K562 (cell line): ENCODE measurements at regions not wholly inside any gene's neighbourhood (a gene's known extent, or its start where the extent isn't known, plus 50 kb on each side); places are given as distances from the start of the nearest gene placed in this dataset.

Experiments used
- ATAC-seq: fragments of 200-7000 bp; cut with Tn5 transposase; 3 replicates; pipeline ENCODE4 v1.9.1; 2020; ENCODE audit warnings: moderate library complexity
- BruUV-seq: library from RNA; stranded (reverse); fragments of 400-500 nt; replicated peaks from 2 replicates; lab custom pipeline; 2021; lab: Mats Ljungman, UMichigan
- CTCF ChIA-PET: fragments of 300-600 bp; formaldehyde crosslinking; extraction: SDS; loops from one replicate; lab custom pipeline; 2021; ENCODE audit warnings: low intra/inter-chr PET ratio; lab: Yijun Ruan, JAX
- POLR2A ChIA-PET: fragments of 300-600, 350-650 bp; sonication (Branson Sonifier 250); formaldehyde crosslinking; extraction: SDS; loops from one replicate; lab custom pipeline; 2021; ENCODE audit warnings: antibody characterized with exemption, inconsistent platforms; lab: Yijun Ruan, JAX
- DNase-seq, 4 experiments: peaks; one replicate each; pipeline versions ENCODE4 v3.0.0 to v3.0.0-alpha.2; 2011 to 2018; ENCODE audit warnings: low spot score in 3 of 4, mixed read lengths in 3 of 4; ENCODE audit errors: extremely low read depth in 1 of 4
- FAIRE-seq: peaks from 2 replicates; lab custom pipeline; 2011; peaks lifted over from hg19 to GRCh38; lab: Jason Lieb, UNC
- H2AFZ ChIP-seq: 2 replicates; pipeline ENCODE4 v1.6.0; 2011; ENCODE audit warnings: low read depth, low read length, control low read depth, inconsistent platforms
- H3K27ac ChIP-seq: fragments of 200-600 bp; 3 replicates; pipeline ENCODE4 v1.8.0; 2011; ENCODE audit warnings: low read depth, mild to moderate bottlenecking, control low read depth, inconsistent platforms, low read length, moderate library complexity, mixed read lengths; ENCODE audit errors: extremely low read depth
- H3K27me3 ChIP-seq, 2 experiments: fragments of 300-600 bp in 1 of 2; 2 replicates in 1 of 2; 3 replicates in 1 of 2; pipeline versions ENCODE4 v1.6.0 to v1.8.0; 2011; ENCODE audit warnings: inconsistent platforms in 2 of 2, low read length in 2 of 2, mild to moderate bottlenecking in 1 of 2, mixed read lengths in 1 of 2, moderate library complexity in 1 of 2; ENCODE audit not compliant: control insufficient read depth in 2 of 2, insufficient read depth in 2 of 2
- H3K36me3 ChIP-seq: fragments of 300-600 bp; 3 replicates; pipeline ENCODE4 v1.8.0; 2011; ENCODE audit warnings: mild to moderate bottlenecking, low read length, inconsistent platforms; ENCODE audit not compliant: control insufficient read depth, insufficient read depth
- H3K4me1 ChIP-seq, 2 experiments: fragments of 200-600 bp in 1 of 2; replicated peaks in 1 of 2; 2 replicates in 1 of 2; 3 replicates in 1 of 2; pipeline versions ENCODE4 v1.5.1 to v1.8.0; 2011; ENCODE audit warnings: inconsistent platforms in 2 of 2, low read length in 2 of 2, mild to moderate bottlenecking in 1 of 2, mixed read lengths in 1 of 2, moderate library complexity in 1 of 2; ENCODE audit not compliant: control insufficient read depth in 2 of 2, insufficient read depth in 2 of 2
- H3K4me2 ChIP-seq: 2 replicates; pipeline ENCODE4 v1.6.1; 2011; ENCODE audit warnings: low read length, control low read depth, inconsistent platforms, mixed read lengths; ENCODE audit not compliant: insufficient read depth
- H3K4me3 ChIP-seq: fragments of 200-600 bp; sonication (generic), shearing (Covaris generic); 2 replicates; pipeline ENCODE4 v1.5.1; 2016; ENCODE audit warnings: control low read depth, inconsistent platforms
- H3K79me2 ChIP-seq: fragments of 200-600 bp; 3 replicates; pipeline ENCODE4 v1.8.0; 2011; ENCODE audit warnings: low read length, inconsistent platforms; ENCODE audit not compliant: control insufficient read depth, insufficient read depth
- H3K9ac ChIP-seq, 2 experiments: 2 replicates each; pipeline versions ENCODE4 v1.6.0 to v1.6.1; 2011; ENCODE audit warnings: low read depth in 2 of 2, low read length in 2 of 2, control low read depth in 1 of 2, inconsistent platforms in 1 of 2, mild to moderate bottlenecking in 1 of 2, mixed read lengths in 1 of 2; ENCODE audit not compliant: insufficient read depth in 1 of 2
- H3K9me1 ChIP-seq: one replicate; pipeline ENCODE4 v1.6.0; 2011; ENCODE audit warnings: inconsistent platforms, mild to moderate bottlenecking, low read length, moderate library complexity; ENCODE audit not compliant: control insufficient read depth, insufficient read depth
- H3K9me3 ChIP-seq: replicated peaks from 2 replicates; pipeline ENCODE4 v1.5.1; 2011; ENCODE audit warnings: low read depth, low read length, inconsistent platforms; ENCODE audit not compliant: control insufficient read depth, insufficient read depth
- H4K20me1 ChIP-seq: replicated peaks from 2 replicates; pipeline ENCODE4 v1.6.1; 2011; ENCODE audit warnings: low read length, inconsistent platforms, mixed read lengths; ENCODE audit not compliant: control insufficient read depth, insufficient read depth
- C11orf30 ChIP-seq: fragments of 450-650 bp; IDR thresholded peaks from 2 replicates; pipeline ENCODE4 v1.6.1; 2016; ENCODE audit warnings: low read depth, mild to moderate bottlenecking
- HNRNPL ChIP-seq: fragments of 200-400 bp; formaldehyde crosslinking; IDR thresholded peaks from 2 replicates; pipeline ENCODE4 v1.6.1; 2017; ENCODE audit warnings: low read depth, mild to moderate bottlenecking, low read length
- KDM1A ChIP-seq, 2 experiments: fragments of 450-650 bp; IDR thresholded peaks; 2 replicates each; pipeline ENCODE4 v1.6.1; 2016; ENCODE audit warnings: mild to moderate bottlenecking in 2 of 2
- KLF13 ChIP-seq: fragments of 450-650 bp; IDR thresholded peaks from 2 replicates; pipeline ENCODE4 v1.6.1; 2016; ENCODE audit warnings: missing genetic modification characterization, low read depth, mild to moderate bottlenecking, missing compliant biosample characterization, moderate library complexity, borderline replicate concordance
- MED1 ChIP-seq: sonication (generic); formaldehyde crosslinking; IDR thresholded peaks from 2 replicates; pipeline ENCODE4 v1.8.1; 2023; ENCODE audit warnings: missing genetic modification reagents, borderline replicate concordance
- MIER1 ChIP-seq: fragments of 450-650 bp; IDR thresholded peaks from 2 replicates; pipeline ENCODE4 v1.6.1; 2016; ENCODE audit warnings: antibody characterized with exemption, mild to moderate bottlenecking, low read depth
- PCBP2 ChIP-seq: fragments of 200-400 bp; formaldehyde crosslinking; IDR thresholded peaks from 2 replicates; pipeline ENCODE4 v1.6.1; 2018; ENCODE audit warnings: low read length, low read depth, mild to moderate bottlenecking, moderate library complexity; ENCODE audit not compliant: poor library complexity, severe bottlenecking
- PTRF ChIP-seq: fragments of 450-650 bp; IDR thresholded peaks from 2 replicates; pipeline ENCODE4 v1.6.1; 2016; ENCODE audit warnings: mild to moderate bottlenecking, missing genetic modification characterization, missing compliant biosample characterization
- SFPQ ChIP-seq: fragments of 200-400 bp; formaldehyde crosslinking; IDR thresholded peaks from 2 replicates; pipeline ENCODE4 v1.6.1; 2017; ENCODE audit warnings: mild to moderate bottlenecking, low read depth, low read length, moderate library complexity
- SRSF3 ChIP-seq: fragments of 200-400 bp; formaldehyde crosslinking; IDR thresholded peaks from 2 replicates; pipeline ENCODE4 v1.6.1; 2016; ENCODE audit warnings: mild to moderate bottlenecking, low read length, moderate library complexity; ENCODE audit not compliant: insufficient read depth
- TAL1 ChIP-seq: fragments of 450-650 bp; IDR thresholded peaks from 2 replicates; pipeline ENCODE4 v1.6.1; 2016; ENCODE audit warnings: mild to moderate bottlenecking
- TFAM ChIP-seq: fragments of 250-450 bp; sonication (Bioruptor Pico); conservative IDR thresholded peaks from 2 replicates; pipeline ENCODE4 v1.5.0; 2021; ENCODE audit warnings: mild to moderate bottlenecking, moderate library complexity
- USF2 ChIP-seq: sonication (generic); formaldehyde crosslinking; IDR thresholded peaks from 2 replicates; pipeline ENCODE4 v1.5.0; 2020; ENCODE audit warnings: missing genetic modification reagents
- XRCC3 ChIP-seq: fragments of 450-650 bp; IDR thresholded peaks from 2 replicates; pipeline ENCODE4 v1.6.1; 2017; ENCODE audit warnings: mild to moderate bottlenecking, moderate library complexity
- ZNF121 ChIP-seq: sonication (generic); formaldehyde crosslinking; conservative IDR thresholded peaks from 2 replicates; pipeline ENCODE4 v1.8.0; 2022; ENCODE audit warnings: missing genetic modification reagents
- ZNF133 ChIP-seq: fragments of 250-450 bp; sonication (Bioruptor Pico); IDR thresholded peaks from 2 replicates; pipeline ENCODE4 v1.4.0; 2020; ENCODE audit warnings: mild to moderate bottlenecking
- ZNF316 ChIP-seq: fragments of 450-650 bp; IDR thresholded peaks from 2 replicates; pipeline ENCODE4 v1.6.1; 2016
- ZNF644 ChIP-seq: fragments of 200-800 bp; sonication (Bioruptor generic); IDR thresholded peaks from 2 replicates; pipeline ENCODE4 v1.6.1; 2016; ENCODE audit warnings: low read depth, missing genetic modification characterization, missing compliant biosample characterization
- ZNF717 ChIP-seq: fragments of 250-450 bp; sonication (Bioruptor Pico); IDR thresholded peaks from 2 replicates; pipeline ENCODE4 v1.5.0; 2021
- ZNF778 ChIP-seq: fragments of 450-650 bp; formaldehyde crosslinking; IDR thresholded peaks from 2 replicates; pipeline ENCODE4 v1.4.0; 2020; ENCODE audit warnings: mild to moderate bottlenecking, moderate library complexity
- WGBS: fragments of 100-300 bp; shearing (Covaris generic); methylation state at CpG from one replicate; pipeline ENCODE4 v1.1.6; 2016; ENCODE audit warnings: low coverage, mixed read lengths; ENCODE audit not compliant: insufficient coverage; ENCODE audit errors: missing lambda C conversion rate; 5-methylcytosine and 5-hydroxymethylcytosine counted together
- in situ Hi-C: fragments of 300-500 bp; cut with MboI; formaldehyde crosslinking; loops from 4 replicates; pipeline ENCODE4 v1.15.0; 2018; ENCODE audit warnings: inconsistent platforms, mixed read lengths
- intact Hi-C: fragments of 100-400 bp; cut with micrococcal nuclease; formaldehyde crosslinking; loops from 2 replicates; pipeline ENCODE4 v1.14.2; 2022

- intact Hi-C loops (no loop called here), in situ Hi-C loops (no loop called here)
- Histone ChIP-seq H3K36me3 (no peaks in the 10 kb centered on the region), H3K4me3 (no peak overlapping the region), H4K20me1 (no peaks in the 10 kb centered on the region), H3K9me1 (no peaks in the 10 kb centered on the region), H3K4me2 (no peak overlapping the region), H2AFZ (no peak overlapping the region), H3K9ac (no peak overlapping the region), H3K79me2 (no peaks in the 10 kb centered on the region), H3K27me3 (no peaks in the 10 kb centered on the region), H3K9me3 (no peaks in the 10 kb centered on the region; the same call in 1 of the 2 replicates), H3K4me1 (no peaks in the 10 kb centered on the region), H3K27ac (no peak overlapping the region)
- no peak for TF ChIP-seq PTRF
- no peak for TF ChIP-seq ZNF133
- no peak for TF ChIP-seq KLF13
- no peak for TF ChIP-seq ZNF121 (CRISPR knock-in tag)
- no peak for TF ChIP-seq HNRNPL
- TF ChIP-seq MED1 (CRISPR knock-in tag) = no peak
- no peak for TF ChIP-seq SRSF3
- TF ChIP-seq TAL1 = no peak
- no peak for TF ChIP-seq PCBP2
- TF ChIP-seq ZNF778 (CRISPR knock-in tag) = no peak
- no peak for TF ChIP-seq C11orf30
- no peak for TF ChIP-seq USF2 (CRISPR knock-in tag)
- no peak for TF ChIP-seq TFAM
- no peak for TF ChIP-seq ZNF316
- TF ChIP-seq MIER1 = no peak
- no peak for TF ChIP-seq ZNF644 (tag)
- no peak for TF ChIP-seq ZNF717
- no peak for TF ChIP-seq KDM1A (IDR thresholded peaks at IDR 0.05)
- no peak for TF ChIP-seq XRCC3
- TF ChIP-seq SFPQ = no peak
- ChIA-PET POLR2A (interaction anchor here (0.7 kb wide), 1 partner anchor 1724 kb away, joined by 3 read pairs; no protein-coding TSS in a partner anchor), CTCF (no interaction called here)
- no peak for ATAC-seq
- FAIRE-seq = no peak
- BruUV-seq = no TSS peak
- WGBS = 0% methylated on average over 4 of the region's 4 CpGs
- DNase-seq = no peak
These were observed 489.4 kb upstream of the WWC1 start for GRCh38 chr5:167801999-167802398.
